ENCODE measurements at regions not wholly inside any gene's neighbourhood (a gene's known extent, or its start where the extent isn't known, plus 50 kb on each side); places are given as distances from the start of the nearest gene placed in this dataset.

GRCh38 chrX:8374041-8374825, 90.4 kb upstream of the VCX3B start:
- TF ChIP-seq CTCF (conservative IDR thresholded peaks at IDR 0.05; ENCODE audit: low read length) = no peak
- TF ChIP-seq EZH2phosphoT487 (IDR thresholded peaks at IDR 0.05; ENCODE audit: borderline replicate concordance) = no peak

Data from Loucy (cell line).